HG03354 (cell line): ENCODE measurements at regions not wholly inside any gene's neighbourhood (a gene's known extent, or its start where the extent isn't known, plus 50 kb on each side); places are given as distances from the start of the nearest gene placed in this dataset.
"Not testable (repeated sequence)": the region's sequence is repeated elsewhere in the genome, so short reads cannot be mapped to it uniquely, and the experiment has no call there.

Experiments
- ATAC-seq: cut with Tn5 transposase; IDR thresholded peaks from one replicate; pipeline ENCODE4 v1.9.1; 2021; ENCODE audit warnings: mild to moderate bottlenecking; ENCODE audit not compliant: unreplicated experiment, poor library complexity, severe bottlenecking

GRCh38 chr9:41075671-41076070 is 52.8 kb downstream of the FOXD4L6 start:
- not testable (repeated sequence) for ATAC-seq

DNA sequence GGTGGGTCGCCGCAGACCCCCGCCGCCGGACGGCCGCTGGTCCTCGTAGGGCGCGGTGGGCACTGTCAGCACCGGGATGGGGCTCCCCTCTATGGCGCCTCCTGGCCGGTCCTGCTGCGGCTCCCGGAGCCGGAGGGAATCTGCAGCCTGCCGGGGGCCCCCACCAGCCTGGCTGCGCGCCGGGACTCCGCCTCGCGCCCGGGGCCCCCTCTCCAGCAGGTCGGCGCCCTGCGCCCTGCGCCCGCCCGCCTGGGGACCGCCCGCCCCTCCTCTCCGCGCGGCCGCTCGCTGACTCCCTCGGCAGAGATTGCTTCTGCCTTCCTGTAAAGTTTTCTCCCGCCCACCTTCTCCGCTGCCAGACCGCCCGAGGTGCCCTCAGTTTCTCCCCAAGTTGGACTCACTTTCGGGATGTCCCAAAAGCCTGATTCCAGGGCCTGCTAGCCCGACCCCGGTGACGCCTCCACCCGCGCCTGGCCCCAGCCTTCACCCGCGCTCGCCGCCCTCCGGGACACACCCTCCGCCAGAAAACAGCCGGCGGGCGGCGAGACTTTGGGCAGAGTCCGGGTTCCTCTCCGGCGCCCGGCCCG is 54.0 kb downstream of the FOXD4L6 start:
- peak; percentile 73 for ATAC-seq

DNA sequence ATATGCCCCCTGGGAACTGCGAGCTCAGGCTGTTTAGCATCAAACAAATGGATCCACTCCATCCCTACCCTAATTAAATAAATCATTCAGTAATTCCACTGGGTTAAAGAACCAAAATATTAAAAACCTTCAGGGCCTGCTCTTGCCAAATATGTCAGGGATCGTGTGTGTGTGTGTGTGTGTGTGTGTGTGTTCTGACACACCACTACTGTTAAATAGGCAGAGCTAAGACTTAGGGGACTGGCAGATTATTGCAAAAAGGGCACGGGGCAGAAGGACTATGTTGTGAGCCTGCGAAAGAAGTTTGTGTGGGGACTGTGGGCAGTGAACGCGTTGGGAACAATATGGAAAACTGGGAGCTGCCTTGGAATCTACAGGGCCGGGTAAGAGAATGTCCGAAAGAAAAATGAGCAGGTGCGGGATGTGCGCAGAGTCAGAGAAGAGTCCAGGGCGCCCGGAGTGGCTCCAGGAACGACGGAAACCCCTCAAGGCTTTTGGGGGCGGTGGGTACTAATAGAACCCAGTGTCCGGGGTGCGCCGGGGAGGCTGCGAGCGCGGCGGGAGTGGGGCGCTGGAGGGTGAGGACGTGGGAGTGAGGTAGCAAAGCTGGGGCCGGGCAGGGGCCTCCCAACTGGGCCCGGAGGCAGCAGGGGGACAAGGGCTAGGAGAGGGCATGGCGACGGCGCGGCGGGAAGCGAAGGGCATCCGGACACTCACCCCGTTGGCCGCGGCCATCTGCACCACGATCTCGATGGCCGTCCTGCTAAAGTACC is 54.8 kb downstream of the FOXD4L6 start:
- peak; percentile 3 for ATAC-seq

DNA sequence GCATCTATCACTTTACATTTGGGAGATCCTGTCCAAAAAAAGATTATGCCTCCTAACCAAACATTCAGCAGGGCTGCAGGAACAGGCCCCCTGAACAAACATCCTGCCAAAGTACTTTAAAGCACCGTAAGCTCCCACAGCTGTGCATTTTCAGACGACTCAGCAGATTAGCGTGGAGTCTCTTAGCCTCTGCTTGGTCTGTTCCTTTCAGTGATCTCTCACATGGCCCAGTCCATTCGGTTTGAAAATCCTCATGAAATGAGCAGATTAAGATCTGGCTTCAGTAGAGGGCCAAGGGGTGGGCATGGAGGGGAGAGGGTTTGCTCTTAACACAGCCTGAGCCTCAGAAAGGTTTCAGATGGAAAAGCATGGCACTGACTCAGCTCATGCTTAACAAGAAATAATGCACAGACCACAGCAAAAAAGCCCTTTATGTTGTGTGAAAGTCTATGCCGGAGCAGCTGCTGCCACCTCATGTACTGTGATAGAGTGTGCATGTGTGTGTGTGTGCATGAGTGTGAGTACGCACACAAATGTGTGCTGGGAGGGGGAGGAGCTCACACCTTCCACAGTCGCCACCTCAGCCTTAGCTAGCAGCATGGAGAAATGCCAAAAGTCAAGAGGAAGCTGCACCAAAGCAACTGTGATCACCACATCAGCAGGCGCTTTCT is 64.2 kb downstream of the FOXD4L6 start:
- peak; percentile 83 for ATAC-seq

GRCh38 chr9:41063243-41063642 is 65.2 kb downstream of the FOXD4L6 start:
- not testable (repeated sequence) for ATAC-seq

- not testable (repeated sequence) for ATAC-seq
Observed at GRCh38 chr9:41059603-41060002, 68.9 kb downstream of the FOXD4L6 start.

- ATAC-seq = peak; percentile 95
Observed at GRCh38 chr9:41053666-41054363, 74.7 kb downstream of the FOXD4L6 start.

DNA sequence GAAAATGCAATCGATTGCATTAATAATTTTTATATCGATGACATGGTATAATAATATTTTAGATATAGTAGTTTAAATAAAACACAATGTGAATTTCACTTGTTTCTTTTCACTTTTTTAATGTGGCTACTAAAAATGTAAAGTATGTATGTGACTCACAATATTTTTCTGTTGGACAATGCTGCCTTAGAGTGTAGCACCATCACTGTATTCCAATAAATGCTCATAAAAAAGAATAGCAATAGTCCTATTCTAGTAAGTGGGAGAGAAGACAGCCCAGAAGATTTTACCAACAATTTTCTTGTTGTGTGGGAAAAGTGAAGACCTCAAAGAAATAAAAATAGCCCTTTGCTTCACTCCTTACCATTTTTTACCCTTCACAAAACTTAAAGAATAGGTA is 79.8 kb downstream of the FOXD4L6 start:
- not testable (repeated sequence) for ATAC-seq

GRCh38 chr9:41047792-41048191 is 80.7 kb downstream of the FOXD4L6 start:
- not testable (repeated sequence) for ATAC-seq

- not testable (repeated sequence) for ATAC-seq
Observed at GRCh38 chr9:41044930-41045329, 83.6 kb downstream of the FOXD4L6 start.

DNA sequence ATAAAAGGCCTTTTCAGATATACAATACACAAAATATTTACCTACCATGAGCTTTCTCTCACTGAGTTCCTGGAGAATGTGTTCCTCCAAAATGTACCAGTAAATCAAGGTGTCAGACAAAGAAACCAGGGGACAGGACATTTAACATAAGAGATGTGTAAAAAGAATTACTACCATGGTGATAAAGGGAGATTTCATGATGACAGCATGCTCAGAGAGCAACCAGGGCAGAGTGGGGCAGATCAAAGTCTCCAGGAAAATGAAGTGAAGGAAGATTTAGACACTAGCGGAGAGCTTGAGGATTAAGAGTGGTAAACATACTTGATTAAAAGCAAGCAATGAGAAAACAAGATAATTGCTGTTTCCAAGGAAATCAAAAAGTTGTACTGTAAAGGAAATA is 85.0 kb downstream of the FOXD4L6 start:
- not testable (repeated sequence) for ATAC-seq

DNA sequence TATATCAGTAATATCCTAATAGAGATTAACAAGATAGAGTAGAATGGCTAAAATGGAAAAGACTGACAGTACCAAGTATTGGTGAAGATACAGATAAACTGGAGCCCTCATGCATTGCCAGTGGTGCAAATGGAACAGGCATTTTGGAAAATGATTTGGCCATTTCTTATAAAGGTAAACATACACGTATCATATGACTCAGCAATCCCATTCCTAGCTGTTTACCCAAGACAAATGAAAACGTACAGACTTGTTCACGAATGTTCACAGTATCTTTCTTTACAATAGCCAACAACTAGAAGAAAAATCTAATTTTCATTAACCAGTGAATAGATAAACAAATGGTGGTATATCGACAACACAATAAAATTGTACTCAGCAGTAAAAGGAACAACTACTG is 86.4 kb downstream of the FOXD4L6 start:
- not testable (repeated sequence) for ATAC-seq

DNA sequence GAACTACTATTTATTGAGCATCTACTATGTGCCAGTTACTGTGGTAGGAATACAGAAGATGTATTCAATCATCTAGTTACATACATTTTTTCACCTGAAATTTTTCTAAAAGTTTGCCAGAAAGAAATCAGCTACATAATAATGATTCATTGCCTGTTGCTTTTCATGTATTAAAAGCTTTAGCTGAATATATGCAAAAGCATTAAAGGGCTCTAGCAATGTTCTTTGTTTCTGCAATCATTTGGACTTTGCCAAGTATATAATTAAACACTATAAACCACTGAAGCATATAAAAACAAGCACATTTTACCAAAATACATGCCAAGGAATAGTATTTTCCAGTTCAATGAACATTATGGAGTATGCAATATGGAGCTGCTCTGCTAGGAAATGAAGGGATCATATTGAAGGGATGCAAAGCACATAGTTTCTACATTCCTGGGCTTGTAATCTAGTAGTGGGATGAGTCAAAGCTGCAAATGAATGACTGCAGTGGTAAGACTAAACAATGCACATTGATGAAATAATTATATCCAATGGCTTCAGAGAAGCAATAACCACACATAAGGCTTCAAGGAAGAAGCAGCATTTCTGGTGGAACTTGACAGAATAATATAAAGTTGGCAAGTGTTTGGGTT is 87.7 kb downstream of the FOXD4L6 start:
- not testable (repeated sequence) for ATAC-seq

GRCh38 chr9:41035276-41035675 is 93.2 kb downstream of the FOXD4L6 start:
- not testable (repeated sequence) for ATAC-seq

DNA sequence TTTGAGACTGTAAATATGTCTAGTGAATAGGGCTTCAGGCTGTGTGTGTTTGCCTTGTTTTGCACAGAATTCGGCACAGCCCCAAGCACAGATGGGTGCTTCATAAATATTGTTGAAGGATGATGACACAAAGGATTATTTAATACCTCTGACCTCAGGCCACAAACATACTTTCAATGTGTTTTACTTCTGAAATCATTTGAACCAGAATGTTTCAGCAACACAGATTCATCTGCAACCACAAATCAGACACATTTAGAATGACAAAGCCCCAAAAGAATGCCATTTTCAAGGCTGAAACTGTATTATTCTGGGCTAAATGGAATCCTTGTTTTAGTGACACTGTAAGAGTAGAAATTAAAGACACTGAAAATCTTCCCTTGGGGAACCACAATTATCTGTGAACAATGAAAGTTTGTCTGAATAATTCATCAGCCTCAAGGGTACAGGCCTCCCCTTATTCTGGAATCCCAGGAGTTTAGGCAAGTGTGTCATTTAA is 93.7 kb downstream of the FOXD4L6 start:
- ATAC-seq = not testable (repeated sequence)

DNA sequence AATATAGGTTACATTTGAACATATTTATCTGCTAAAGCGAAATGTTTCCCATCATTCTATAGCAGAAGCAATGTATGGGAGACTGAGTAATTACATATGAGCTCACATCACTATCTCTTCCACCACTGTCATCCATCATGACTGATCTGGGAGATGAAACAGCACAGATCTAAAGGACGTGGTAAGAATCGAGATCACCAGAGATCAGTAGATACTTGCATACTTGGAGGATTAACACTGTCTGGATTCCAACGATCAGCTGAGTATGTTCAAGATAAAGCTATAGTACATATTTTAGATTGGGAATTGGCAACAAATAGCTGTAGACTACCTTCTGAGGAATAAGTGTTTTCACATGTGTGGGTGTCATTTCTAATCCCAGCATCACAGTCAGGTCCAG is 94.6 kb downstream of the FOXD4L6 start:
- ATAC-seq = not testable (repeated sequence)

DNA sequence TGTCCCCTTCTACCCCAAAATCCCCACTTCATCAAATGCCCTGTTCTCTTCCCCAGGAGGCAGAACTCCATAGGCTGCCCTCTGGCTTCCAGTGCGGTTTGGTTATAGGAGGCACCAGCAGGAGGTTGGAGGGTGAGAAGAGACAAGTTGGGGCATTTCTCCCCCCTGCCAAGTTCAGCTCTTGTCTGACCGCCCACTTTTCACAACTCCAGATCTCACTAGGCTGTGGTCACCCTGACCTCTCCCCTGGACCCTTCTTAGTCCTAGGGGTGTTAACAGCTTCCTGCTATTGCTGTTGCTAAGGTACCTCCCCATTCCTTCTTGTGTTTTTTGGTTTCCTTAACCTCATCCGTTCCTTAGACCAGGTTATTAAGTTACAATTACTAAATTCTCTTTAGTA is 95.1 kb downstream of the FOXD4L6 start:
- ATAC-seq = not testable (repeated sequence)

GRCh38 chr9:41026912-41027676 is 101.4 kb downstream of the FOXD4L6 start:
- not testable (repeated sequence) for ATAC-seq

DNA sequence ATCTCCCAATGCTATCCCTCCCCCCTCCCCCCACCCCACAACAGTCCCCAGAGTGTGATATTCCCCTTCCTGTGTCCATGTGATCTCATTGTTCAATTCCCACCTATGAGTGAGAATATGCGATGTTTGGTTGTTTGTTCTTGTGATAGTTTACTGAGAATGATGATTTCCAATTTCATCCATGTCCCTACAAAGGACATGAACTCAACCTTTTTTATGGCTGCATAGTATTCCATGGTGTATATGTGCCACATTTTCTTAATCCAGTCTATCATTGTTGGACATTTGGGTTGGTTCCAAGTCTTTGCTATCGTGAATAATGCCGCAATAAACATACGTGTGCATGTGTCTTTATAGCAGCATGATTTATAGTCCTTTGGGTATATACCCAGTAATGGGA is 106.1 kb downstream of the FOXD4L6 start:
- ATAC-seq = not testable (repeated sequence)
